ENCODE measurements at regions not wholly inside any gene's neighbourhood (a gene's known extent, or its start where the extent isn't known, plus 50 kb on each side); places are given as distances from the start of the nearest gene placed in this dataset.

- WGBS, 10 experiments, result 13 to 96% (median 75%) methylated on average over 1 to 9 of the region's 12 CpGs; no CpG with 5 or more reads in 4 of the 10 experiments
- Histone ChIP-seq H3K4me1 (replicated peaks in 1 of 2) (peaks cover 0 to 14% of the 10 kb centered on the region in 2 donors), H3K4me3 (no peak overlapping the region), H3K27ac (no peak overlapping the region)
- in situ Hi-C loops (cut with MboI; ENCODE audit: low pct_unique_long_range_greater_than_20kb in 2 of 9, low sequenced_read_pairs in 9 of 9, unreplicated experiment in 9 of 9), result no loop called here
- ATAC-seq (replicated peaks in 6 of 8), result peak in 1 of 8 experiments; percentile 19
Observed at GRCh38 chr2:5121121-5121520, 571.1 kb upstream of the SOX11 start.

- Histone ChIP-seq H3K27ac (no peak overlapping the region), H3K4me3 (no peak overlapping the region), H3K4me1 (replicated peaks in 1 of 2) (peaks cover 0 to 14% of the 10 kb centered on the region in 2 donors)
- 0 to 100% (median 53%) methylated on average over 1 to 4 of the region's 4 CpGs; no CpG with 5 or more reads in 3 of the 10 experiments for WGBS, 10 experiments
- in situ Hi-C loops (cut with MboI; ENCODE audit: low pct_unique_long_range_greater_than_20kb in 2 of 9, low sequenced_read_pairs in 9 of 9, unreplicated experiment in 9 of 9), result no loop called here
- peak in 6 of 8 experiments; percentile 78 to 96 (median 91) for ATAC-seq (replicated peaks in 6 of 8)
Observed at GRCh38 chr2:5121642-5122041, 570.5 kb upstream of the SOX11 start.

- Histone ChIP-seq H3K4me3 (no peak overlapping the region), H3K27ac (no peak overlapping the region), H3K4me1 (replicated peaks in 1 of 2) (peaks cover 0 to 14% of the 10 kb centered on the region in 2 donors)
- peak in 1 of 8 experiments; percentile 24 for ATAC-seq (replicated peaks in 6 of 8)
- in situ Hi-C loops (cut with MboI; ENCODE audit: low pct_unique_long_range_greater_than_20kb in 2 of 9, low sequenced_read_pairs in 9 of 9, unreplicated experiment in 9 of 9), result no loop called here
- 0 to 89% (median 47%) methylated on average over 2 to 4 of the region's 4 CpGs; no CpG with 5 or more reads in 4 of the 10 experiments for WGBS, 10 experiments
Observed at GRCh38 chr2:5123582-5124196, 568.5 kb upstream of the SOX11 start.

GRCh38 chr2:5125017-5125730, 567.0 kb upstream of the SOX11 start:
- Histone ChIP-seq H3K27ac (no peak overlapping the region), H3K4me1 (replicated peaks in 1 of 2) (peaks cover 0 to 14% of the 10 kb centered on the region in 2 donors), H3K4me3 (no peak overlapping the region)
- in situ Hi-C loops (cut with MboI; ENCODE audit: low pct_unique_long_range_greater_than_20kb in 2 of 9, low sequenced_read_pairs in 9 of 9, unreplicated experiment in 9 of 9), result no loop called here
- WGBS, 10 experiments, result 0 to 80% (median 52%) methylated on average over 1 to 2 of the region's 2 CpGs; no CpG with 5 or more reads in 1 of the 10 experiments
- ATAC-seq (replicated peaks in 6 of 8), result no peak

GRCh38 chr2:5132281-5132680, 559.9 kb upstream of the SOX11 start:
- no peak for ATAC-seq (replicated peaks in 6 of 8)
- H3K27ac ChIP-seq, result no peak overlapping the region
- WGBS, 10 experiments, result 0 to 100% (median 67%) methylated on average over 1 to 3 of the region's 5 CpGs; no CpG with 5 or more reads in 3 of the 10 experiments
- H3K4me3 ChIP-seq, result no peak overlapping the region
- in situ Hi-C loops (cut with MboI; ENCODE audit: low pct_unique_long_range_greater_than_20kb in 2 of 9, low sequenced_read_pairs in 9 of 9, unreplicated experiment in 9 of 9), result no loop called here
- H3K4me1 ChIP-seq (replicated peaks in 1 of 2), result no peaks in the 10 kb centered on the region

- Histone ChIP-seq H3K4me1 (replicated peaks in 1 of 2) (no peaks in the 10 kb centered on the region), H3K4me3 (no peak overlapping the region), H3K27ac (no peak overlapping the region)
- WGBS, 10 experiments, result 0 to 78% (median 60%) methylated on average over 1 to 2 of the region's 2 CpGs; no CpG with 5 or more reads in 1 of the 10 experiments
- in situ Hi-C loops (cut with MboI; ENCODE audit: low pct_unique_long_range_greater_than_20kb in 2 of 9, low sequenced_read_pairs in 9 of 9, unreplicated experiment in 9 of 9), result no loop called here
- ATAC-seq (replicated peaks in 6 of 8), result no peak
Observed at GRCh38 chr2:5140347-5140746, 551.8 kb upstream of the SOX11 start.

- H3K4me1 ChIP-seq (replicated peaks in 1 of 2), result no peaks in the 10 kb centered on the region
- H3K27ac ChIP-seq, result no peak overlapping the region
- no peak for ATAC-seq (replicated peaks in 6 of 8)
- 23 to 100% (median 92%) methylated on average over 2 to 10 of the region's 15 CpGs; no CpG with 5 or more reads in 1 of the 10 experiments for WGBS, 10 experiments
- in situ Hi-C loops (cut with MboI; ENCODE audit: low pct_unique_long_range_greater_than_20kb in 2 of 9, low sequenced_read_pairs in 9 of 9, unreplicated experiment in 9 of 9), result no loop called here
- no peak overlapping the region for H3K4me3 ChIP-seq
Observed at GRCh38 chr2:5144159-5144558, 548.0 kb upstream of the SOX11 start.

- Histone ChIP-seq H3K4me1 (replicated peaks in 1 of 2) (no peaks in the 10 kb centered on the region), H3K4me3 (no peak overlapping the region), H3K27ac (no peak overlapping the region)
- ATAC-seq (replicated peaks in 6 of 8), result no peak
- in situ Hi-C loops (cut with MboI; ENCODE audit: low pct_unique_long_range_greater_than_20kb in 2 of 9, low sequenced_read_pairs in 9 of 9, unreplicated experiment in 9 of 9), result no loop called here
- 0 to 90% (median 79%) methylated on average over 1 to 8 of the region's 8 CpGs for WGBS, 10 experiments
Observed at GRCh38 chr2:5145053-5145452, 547.1 kb upstream of the SOX11 start.

- no peak overlapping the region for H3K4me3 ChIP-seq
- H3K27ac ChIP-seq, result no peak overlapping the region
- H3K4me1 ChIP-seq (replicated peaks in 1 of 2), result no peaks in the 10 kb centered on the region
- in situ Hi-C loops (cut with MboI; ENCODE audit: low pct_unique_long_range_greater_than_20kb in 2 of 9, low sequenced_read_pairs in 9 of 9, unreplicated experiment in 9 of 9), result no loop called here
- WGBS, 10 experiments, result 67 to 100% (median 98%) methylated on average over 1 to 4 of the region's 4 CpGs; no CpG with 5 or more reads in 4 of the 10 experiments
- no peak for ATAC-seq (replicated peaks in 6 of 8)
Observed at GRCh38 chr2:5145801-5146200, 546.4 kb upstream of the SOX11 start.

- no peak overlapping the region for H3K4me3 ChIP-seq
- H3K4me1 ChIP-seq (replicated peaks in 1 of 2), result no peaks in the 10 kb centered on the region
- in situ Hi-C loops (cut with MboI; ENCODE audit: low pct_unique_long_range_greater_than_20kb in 2 of 9, low sequenced_read_pairs in 9 of 9, unreplicated experiment in 9 of 9), result no loop called here
- WGBS, 10 experiments, result 0 to 100% (median 80%) methylated on average over 1 to 5 of the region's 5 CpGs
- H3K27ac ChIP-seq, result no peak overlapping the region
- ATAC-seq (replicated peaks in 6 of 8), result no peak
Observed at GRCh38 chr2:5148392-5149085, 543.6 kb upstream of the SOX11 start.

- no peak for ATAC-seq (replicated peaks in 6 of 8)
- 10 to 100% (median 78%) methylated on average over 2 to 5 of the region's 5 CpGs for WGBS, 10 experiments
- in situ Hi-C loops (cut with MboI; ENCODE audit: low pct_unique_long_range_greater_than_20kb in 2 of 9, low sequenced_read_pairs in 9 of 9, unreplicated experiment in 9 of 9), result no loop called here
- Histone ChIP-seq H3K4me1 (replicated peaks in 1 of 2) (no peaks in the 10 kb centered on the region), H3K27ac (no peak overlapping the region), H3K4me3 (no peak overlapping the region)
Observed at GRCh38 chr2:5150871-5151270, 541.3 kb upstream of the SOX11 start.

GRCh38 chr2:5164776-5165525, 527.2 kb upstream of the SOX11 start:
- H3K4me3 ChIP-seq, result no peak overlapping the region
- in situ Hi-C loops (cut with MboI; ENCODE audit: low pct_unique_long_range_greater_than_20kb in 2 of 9, low sequenced_read_pairs in 9 of 9, unreplicated experiment in 9 of 9), result no loop called here

GRCh38 chr2:5172923-5173322, 519.3 kb upstream of the SOX11 start:
- ATAC-seq (replicated peaks in 6 of 8), result no peak
- Histone ChIP-seq H3K4me3 (no peak overlapping the region), H3K4me1 (replicated peaks in 1 of 2) (no peaks in the 10 kb centered on the region), H3K27ac (no peak overlapping the region)
- in situ Hi-C loops (cut with MboI; ENCODE audit: low pct_unique_long_range_greater_than_20kb in 2 of 9, low sequenced_read_pairs in 9 of 9, unreplicated experiment in 9 of 9), result no loop called here
- 11 to 100% (median 64%) methylated on average over 1 to 2 of the region's 2 CpGs; no CpG with 5 or more reads in 2 of the 10 experiments for WGBS, 10 experiments

More at GRCh38 chr2:5164776-5165525, 527.2 kb upstream of the SOX11 start:
- peak in 2 of 8 experiments; percentile 28 to 32 for ATAC-seq (replicated peaks in 6 of 8)
- 0 to 100% (median 51%) methylated on average over 1 to 3 of the region's 3 CpGs for WGBS, 10 experiments
- Histone ChIP-seq H3K4me1 (replicated peaks in 1 of 2) (no peaks in the 10 kb centered on the region), H3K27ac (no peak overlapping the region)

Data from motor neuron (in vitro differentiated cells).